Hematopoietic multipotent progenitor cell treated with erythropoietin and hydrocortisone succinate and interleukin-3 and kit ligand, for 15 days (in vitro differentiated cells): ENCODE measurements at regions not wholly inside any gene's neighbourhood (a gene's known extent, or its start where the extent isn't known, plus 50 kb on each side); places are given as distances from the start of the nearest gene placed in this dataset.

Experiments
- DNase-seq: peaks from one replicate; pipeline ENCODE4 v3.0.0-alpha.2; 2015; ENCODE audit warnings: low spot score

DNA sequence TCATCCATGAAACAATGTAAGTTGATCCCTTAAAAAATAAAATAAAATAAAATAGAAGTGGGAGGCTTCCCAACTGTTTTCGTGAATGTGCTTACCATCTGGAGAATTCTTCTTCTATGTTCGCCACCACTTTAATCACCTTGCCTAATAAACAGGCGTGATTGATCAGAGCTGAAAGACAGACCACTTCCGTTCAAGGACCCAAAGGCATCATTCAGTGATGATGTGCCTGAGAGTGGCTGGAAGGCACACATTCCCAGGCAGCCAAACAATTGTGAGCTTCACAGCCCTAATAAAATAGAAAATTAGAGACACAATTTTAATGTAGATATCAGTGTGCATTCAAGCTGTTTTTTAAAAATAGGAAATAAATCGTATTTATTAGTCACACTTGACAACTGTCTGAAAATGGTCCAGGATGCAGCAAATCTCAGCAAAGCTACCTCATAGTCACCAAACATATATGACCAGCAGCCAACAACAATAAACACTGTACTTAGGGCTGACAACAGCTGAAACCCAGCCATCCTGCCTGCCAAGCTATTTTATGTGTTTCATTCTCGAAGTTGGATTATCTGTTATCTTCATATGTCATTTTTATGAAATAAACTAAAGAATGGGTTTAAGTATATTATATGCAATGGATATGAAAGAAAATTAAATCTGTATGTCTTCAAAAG lies 163.2 kb upstream of the FAM9B start:
- no peak for DNase-seq

DNA sequence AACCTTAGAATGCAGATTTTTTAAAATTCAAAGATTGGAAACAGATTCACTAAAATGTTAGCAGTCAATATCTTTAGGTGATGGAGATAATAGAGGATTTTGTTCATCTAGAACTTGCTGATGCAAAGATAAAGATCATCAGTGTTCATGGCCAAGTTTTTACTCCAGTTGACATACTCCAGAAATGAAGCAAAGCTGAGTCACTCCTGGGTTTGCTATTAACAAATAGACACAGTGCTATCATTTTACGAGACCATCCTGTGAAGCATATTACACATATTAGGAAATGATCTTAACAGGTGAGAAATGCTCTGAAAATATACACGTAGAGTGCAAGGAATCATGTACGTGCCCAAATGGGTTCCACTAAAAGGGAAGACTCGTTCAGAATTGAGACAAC lies 170.6 kb upstream of the FAM9B start:
- no peak for DNase-seq

DNA sequence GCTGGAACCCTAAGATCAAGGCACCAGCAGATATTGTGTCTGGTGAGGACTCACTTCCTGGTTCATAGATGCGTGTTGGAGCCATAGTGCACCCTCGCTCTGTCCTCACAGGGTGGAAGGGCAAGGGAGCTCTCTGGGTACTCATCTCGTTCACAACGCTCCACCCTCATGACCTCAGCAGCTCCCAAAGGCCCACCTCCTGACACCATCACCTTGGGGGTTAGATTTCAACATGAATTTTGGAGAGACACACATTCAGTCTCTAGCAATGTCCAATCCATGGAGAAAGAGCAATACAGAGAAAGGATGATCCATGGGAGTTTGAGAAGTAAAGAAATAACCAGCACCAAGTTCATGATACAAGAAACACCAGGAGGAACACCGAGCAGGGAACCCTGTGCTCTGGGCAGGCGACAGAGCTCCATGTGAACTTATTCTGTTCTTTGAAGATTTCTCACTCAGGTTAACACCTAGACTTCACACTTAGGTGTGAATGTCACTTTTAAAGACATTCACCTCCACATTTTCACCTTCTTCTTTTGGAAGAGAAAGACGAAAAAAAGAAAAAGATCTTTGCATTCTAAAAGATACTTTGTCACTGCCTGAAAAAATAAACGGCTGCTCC lies 171.8 kb upstream of the FAM9B start:
- DNase-seq, result no peak

DNA sequence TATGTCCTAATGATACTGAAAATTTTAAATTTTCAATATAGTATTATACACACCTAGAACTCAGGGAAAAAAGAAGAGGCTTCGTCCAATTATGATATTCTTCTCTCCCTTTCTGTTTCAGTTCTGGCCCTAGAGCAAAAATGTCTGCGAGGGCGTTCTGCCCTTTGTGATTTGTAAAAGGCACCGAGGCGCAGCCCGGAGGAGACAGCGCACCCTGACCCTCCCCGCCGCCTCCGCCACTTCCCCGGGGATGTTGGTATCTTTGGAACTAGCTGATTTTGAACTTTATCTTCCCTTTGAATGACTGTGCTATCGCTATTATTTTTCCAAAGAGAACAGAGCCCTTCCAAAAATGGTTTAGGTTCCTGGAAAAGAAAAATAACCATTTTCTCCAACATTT lies 173.2 kb upstream of the FAM9B start:
- DNase-seq, result no peak

DNA sequence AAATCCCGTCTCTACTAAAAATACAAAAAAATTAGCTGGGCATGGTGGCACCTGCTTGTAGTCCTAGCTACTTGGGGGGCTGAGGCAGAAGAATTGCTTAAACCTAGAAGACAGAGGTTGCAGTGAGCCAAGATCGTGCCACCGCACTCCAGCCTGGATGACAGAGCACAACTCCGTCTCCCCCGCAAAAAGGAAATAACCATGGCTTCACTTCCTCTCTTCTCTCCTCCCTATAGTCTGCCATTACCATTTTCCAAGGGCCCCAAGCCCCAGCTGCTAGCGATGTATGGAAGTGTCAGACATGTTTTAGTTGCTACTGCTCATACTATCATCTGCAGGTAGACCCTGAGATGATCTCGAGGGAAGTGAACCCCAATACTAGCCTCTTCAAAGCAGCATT lies 177.3 kb upstream of the FAM9B start:
- DNase-seq, result no peak

DNA sequence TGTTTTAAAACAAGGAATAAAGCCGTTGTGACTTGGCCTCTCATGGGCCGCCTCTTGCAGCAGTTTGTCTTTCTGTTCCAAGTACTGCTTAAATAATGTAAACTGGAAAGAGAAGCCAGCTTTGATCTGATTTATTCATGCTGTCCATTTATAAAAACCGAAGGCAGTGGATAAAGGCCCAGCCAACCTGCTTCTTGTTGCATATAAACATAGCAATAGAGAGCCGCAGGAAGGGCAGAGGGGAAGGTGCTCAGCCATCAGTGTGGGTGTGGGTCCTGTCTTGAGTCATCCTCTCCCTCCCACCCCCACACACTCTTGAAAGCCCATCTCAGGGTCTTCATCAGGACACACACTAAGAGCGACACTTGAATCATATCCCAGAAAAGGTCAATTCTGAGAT lies 187.9 kb upstream of the FAM9B start:
- DNase-seq, result no peak

DNA sequence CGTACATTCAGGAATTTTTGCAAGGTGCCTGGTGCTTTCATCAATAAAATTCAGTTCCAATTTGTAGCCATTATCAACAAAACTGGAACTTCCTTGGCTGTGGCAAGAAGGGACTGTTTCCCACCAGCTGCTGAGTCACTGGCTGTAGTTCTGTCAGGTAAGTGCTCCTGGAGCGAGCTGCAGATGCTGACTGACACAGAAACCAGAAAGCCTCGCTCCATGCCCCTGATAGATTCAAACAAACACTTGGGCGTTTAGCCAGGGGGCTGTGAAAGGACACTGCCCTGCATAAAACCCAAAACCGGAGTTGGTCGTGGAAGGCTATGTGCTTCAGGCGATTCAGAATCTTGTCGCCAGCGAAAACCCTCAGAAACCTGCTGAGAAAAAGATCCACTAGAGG lies 188.4 kb upstream of the FAM9B start:
- DNase-seq, result no peak

DNA sequence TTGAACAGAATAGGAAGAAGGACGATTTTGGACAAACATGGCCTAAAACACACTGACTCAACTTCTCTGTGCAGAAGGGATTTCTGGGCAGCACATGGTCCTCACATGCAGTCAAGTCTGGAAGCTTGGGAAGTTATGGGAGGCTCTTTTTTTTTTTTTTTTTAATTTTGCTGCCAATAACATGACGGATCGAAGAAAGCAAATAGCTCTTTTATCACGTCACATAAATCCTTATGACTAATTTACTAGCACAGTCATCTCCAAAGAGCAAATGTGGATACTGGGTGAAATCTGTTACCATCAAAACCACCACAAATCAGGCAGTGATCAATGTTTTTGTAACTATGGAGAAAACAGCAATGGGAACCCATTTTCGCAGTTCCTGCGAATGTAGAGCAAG lies 193.3 kb upstream of the FAM9B start:
- DNase-seq, result no peak

DNA sequence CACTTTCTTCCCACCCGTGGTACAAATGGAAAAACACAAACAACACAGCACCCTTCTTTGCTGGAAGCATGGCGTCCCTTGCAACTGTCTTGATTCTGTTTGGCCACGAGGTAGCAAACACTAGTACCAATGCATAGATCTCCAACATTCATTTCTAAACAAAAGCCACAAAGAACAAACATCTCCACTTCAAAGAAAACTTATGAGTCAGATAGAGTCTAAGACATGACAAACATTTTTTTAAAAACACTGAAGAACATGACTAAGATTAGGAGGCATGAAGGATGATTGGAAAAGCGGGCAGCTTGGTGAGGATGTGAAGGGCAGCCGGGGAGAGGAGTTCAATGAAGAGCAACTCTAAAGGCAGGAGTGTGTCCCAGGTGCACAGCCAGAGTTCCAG lies 197.6 kb upstream of the FAM9B start:
- DNase-seq, result no peak

DNA sequence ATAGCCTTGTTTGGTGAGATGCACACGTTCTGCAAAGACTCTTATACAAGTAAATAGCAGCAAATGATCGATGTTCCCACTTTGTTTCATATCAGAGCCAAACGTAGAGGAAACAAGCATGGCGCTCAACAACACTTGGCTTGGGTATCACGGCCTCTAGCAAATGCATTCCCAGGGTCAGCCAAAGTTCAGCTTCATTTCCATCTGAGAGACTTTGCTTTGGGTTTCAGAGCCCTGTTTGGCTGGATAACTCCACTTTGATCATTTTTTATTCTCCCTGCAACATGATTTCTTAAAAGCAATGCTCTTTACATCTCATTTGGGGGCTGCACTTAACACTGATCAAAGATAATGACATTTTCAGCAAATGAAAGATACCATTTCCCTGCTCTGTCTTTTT lies 199.2 kb upstream of the FAM9B start:
- DNase-seq, result no peak

DNA sequence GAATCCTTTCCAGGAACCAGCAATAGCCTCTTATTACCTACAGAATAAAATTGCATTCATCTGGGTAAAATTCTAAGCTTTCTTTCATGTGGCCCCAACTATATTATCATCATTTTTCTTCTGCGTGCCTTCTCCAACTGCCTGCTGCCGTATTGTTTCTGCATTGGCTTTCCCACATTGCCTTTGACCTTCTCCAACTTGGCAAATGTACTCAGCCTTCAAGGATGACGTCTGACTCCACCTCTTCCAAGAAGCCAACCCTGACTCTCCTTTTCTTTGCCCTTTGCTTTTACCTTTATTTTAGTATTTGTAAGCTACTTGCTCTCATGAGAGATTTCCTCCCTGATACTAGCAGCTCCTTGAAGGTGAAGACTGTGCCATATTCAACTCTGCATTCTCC lies 200.4 kb upstream of the FAM9B start:
- no peak for DNase-seq

DNA sequence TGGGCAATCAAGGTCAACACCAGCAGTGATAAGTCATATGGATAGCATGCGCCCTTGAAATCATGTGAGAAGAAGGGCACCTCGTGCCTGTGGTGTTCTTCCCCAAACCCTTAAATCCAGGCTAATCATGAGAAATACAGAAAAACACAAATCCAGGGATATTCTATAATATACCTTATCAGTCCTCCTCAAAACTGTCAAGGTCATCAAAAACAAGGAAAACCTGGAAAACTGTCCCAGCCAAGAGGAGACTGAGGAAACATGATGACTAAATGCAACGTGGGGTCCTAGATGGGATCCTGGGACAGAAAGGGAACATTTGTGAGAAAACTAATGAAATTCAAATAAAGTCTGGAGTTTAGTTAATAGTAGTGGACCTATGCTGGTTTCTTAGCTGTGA lies 201.8 kb upstream of the FAM9B start:
- no peak for DNase-seq

DNA sequence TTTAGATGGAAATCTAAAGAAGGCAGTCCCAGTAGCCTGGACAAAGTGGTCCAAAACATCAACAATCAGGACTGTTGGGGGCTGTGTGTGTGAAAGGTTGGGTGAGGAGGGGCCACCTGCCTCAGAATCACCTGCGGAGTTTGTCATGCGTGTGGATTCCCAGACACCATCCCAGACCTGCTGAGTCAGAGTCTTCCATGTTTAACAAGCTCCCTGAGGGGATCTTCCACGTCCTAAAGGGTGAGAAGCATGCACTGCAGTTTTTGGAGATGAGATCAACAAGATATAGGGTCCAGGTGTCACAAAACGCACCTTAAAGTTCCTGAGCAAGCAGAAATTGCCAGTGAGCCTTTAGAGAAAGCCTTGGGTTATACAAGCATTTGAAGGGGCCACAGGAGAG lies 207.0 kb upstream of the FAM9B start:
- DNase-seq, result no peak

DNA sequence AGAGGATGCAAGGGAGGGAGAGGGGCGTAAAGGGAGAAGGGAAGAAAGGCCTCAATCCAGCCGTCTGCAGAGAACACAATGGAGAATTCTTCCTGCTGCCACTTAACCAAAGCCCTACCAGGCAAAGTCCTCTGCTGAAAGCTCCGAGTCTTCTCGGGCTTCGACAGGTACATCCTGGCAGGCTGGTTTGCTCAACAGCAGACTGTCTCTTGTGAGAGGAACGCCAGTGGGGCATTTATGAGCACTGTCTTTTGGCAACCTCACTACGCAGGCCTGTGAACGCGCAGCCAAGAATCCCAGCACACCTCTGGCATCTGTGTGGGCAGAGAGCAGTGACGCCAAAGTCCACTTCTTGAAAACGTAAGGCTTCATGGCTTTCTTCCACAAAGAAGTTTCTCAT lies 207.5 kb upstream of the FAM9B start:
- DNase-seq, result no peak

DNA sequence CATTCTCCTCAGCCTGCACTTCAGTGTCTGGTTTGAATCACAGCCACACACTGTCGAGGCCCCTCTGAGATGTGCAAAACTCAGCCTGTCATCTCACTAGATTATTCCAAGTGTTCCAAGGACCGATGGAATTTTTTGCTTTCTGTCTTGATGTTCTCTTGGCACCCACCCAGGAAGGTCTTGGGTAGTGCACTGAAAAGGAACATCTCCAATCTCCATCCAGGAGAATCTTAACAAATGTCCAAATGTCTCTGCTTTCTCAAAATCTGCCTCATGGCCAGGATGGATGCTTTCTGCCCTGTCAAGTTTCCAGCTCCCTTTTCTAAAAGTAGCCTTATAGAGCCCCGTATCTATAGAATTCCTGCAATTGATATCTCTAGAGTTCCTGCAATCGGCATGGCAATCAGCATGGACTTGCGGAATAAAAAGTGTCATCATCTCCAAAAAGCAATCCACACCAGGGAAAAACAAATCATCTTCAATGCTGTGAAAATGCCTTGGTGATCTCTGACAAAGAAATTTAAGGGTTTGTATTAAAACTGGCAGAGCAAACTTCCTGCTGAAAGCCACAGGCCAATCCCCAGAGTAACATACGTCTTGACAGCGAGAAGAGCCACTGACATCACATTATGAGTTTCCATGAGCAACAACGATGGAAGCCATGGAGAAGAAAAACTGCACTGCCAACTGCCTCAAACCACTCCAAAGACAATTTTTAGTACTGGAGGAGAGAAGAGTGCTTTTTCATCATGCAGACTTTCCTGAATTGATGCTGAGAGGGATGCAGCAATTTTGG lies 215.3 kb upstream of the FAM9B start:
- DNase-seq, result no peak

DNA sequence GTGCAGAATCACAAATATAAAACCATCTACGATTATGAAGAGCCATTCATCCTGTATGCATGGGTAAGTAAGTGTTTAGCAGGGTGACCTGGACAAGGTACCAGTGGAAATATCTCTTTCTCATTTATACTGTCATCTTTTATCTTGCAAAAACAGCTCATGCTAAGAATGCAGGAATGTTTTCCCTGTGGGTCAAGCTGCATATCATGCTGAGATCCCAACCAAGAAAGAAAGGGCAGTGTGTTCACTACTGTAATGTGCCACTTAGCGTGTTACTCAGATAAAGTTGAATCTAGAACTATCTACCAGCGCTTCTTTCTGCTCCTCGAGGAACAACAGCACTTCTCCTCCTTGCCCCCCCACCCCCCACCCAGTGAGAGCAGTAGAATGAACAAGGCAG lies 212.7 kb upstream of the TBL1X start:
- DNase-seq, result no peak

DNA sequence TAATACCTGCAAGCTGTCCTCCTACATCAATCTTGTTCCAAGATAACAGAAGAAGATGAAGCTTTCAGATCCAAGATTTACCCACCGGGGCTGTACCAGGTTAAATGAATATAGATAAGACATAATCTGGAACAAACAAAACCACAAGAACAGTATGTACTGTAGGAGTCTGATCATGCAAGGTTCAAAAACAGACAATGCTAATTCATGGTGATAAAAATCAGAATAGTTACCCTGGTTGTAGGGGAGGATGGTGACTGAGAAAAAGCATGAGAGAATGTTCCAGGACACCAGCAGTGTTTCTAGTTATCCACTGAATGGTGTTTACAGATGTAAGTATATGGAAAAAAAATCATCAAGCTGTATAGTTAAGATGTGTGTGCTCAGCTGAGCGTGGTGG lies 211.6 kb upstream of the TBL1X start:
- no peak for DNase-seq

DNA sequence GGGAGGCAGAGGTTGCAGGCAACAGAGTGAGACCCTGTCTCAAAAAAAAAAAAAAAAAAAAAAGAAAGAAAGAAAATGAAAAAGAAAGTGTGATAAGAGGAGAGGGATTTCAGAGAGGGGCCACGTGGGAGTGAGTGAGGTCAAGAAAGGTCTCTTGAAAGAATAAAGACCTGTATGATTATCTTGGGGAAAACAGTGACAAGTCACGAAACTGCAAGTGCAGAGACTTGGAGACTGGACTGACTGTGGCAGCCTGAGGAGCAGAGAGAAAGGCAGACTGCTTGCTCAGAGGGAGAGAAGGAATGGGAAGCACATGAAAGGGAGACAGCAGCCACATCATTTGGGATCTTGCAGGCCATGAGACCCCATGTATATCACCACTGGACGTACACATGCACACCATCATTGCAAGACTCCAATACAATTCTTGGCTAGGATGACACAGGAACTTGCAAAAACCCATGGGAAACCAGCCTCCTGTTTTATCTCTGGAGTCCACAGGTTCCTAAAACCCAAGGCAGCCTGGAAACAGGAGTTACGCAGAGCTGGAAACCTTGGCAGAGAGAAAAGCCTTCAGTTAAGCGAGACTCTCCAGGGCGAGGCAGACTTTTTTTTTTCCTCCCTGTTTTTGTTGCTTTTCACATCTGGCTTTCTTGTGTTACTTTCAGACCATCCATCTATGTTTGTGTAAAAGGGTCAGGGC lies 207.0 kb upstream of the TBL1X start:
- DNase-seq, result no peak

DNA sequence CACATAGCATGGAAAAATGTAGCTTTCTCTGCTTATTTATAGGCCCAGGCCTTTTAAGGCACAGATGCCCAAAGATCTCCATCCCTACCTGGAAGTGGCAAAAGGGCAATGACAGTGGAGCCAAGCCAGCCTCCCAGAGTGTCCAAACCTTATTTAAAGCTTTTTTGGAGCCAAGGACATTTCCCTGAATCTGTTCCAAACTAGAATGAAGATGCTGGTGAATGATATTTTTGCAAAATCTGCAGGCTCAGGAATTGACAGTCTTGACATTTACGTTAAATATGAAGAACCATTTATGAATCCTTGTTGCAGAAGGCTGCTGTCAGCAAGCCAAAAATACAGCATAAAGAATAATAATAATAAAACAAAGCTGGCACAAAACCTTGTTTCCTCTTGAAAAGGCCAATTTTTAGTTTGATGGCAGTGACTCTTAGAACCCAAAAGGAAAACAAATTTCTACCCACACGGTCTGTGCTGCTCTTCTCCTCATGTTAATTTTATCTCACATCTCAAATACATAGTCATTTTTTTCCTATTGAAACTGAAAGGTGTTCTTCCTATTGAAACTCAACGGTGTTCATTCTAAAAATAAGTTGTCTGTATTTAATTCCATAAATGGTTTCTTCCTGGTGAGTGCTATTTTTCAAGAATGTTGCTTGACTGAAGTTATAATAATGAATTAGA lies 206.3 kb upstream of the TBL1X start:
- DNase-seq, result no peak

DNA sequence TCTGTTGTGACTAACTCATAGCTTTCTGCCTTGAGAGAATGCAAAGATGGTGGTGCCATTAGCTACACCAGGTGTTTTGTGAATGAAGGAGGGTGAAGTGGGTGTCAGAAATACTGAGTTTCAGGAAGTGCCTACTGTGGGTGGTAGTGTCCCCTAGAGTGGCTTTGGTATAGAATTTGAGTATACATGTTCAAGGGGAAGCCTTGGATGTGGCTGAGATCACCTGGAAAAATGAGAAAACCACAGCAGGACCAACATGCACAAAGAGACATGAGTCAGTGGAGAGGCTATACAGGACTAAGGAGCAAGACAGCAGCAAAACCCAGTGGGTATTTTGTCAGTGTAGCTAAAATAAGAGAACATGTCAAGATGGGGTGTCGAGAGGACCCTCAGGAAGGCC lies 204.3 kb upstream of the TBL1X start:
- DNase-seq, result no peak

DNA sequence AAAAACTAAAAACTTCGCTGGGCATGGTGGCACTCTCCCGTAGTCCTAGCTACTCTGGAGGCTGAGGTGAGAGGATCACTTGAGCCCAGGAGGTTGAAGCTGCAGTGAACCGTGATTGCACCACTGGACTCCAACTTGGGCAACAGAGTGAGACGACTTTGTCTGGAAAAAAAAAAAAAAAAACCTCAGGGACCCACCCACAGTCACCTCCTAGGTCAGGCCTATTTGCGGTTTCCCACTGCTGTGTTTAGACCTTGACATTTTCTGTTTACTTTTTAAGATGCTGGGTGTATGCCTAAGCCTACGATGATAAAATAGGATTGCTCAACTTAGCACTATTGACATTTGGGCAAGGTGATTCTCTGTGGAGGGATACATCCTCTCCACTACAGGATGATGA lies 197.4 kb upstream of the TBL1X start:
- no peak for DNase-seq

DNA sequence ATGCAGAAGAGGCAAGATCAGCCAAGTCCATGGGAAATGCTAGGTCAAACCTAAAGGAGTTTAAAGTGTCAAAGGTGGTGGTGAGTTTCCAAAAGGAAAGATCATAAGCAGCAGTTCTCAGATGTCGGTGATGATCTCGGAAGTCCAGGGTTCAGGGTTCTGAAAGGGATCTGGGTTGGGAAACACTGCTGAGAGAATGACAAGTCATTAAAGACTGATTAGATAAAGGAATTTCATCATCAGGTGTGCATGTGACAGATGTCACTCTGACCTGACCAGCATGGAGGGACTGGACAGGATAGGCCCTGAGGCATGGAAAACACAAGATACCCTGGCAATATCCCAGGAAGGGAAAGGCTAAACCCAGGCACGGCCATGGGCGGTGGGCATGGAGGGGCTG lies 195.7 kb upstream of the TBL1X start:
- DNase-seq, result no peak
